Stomach (tissue), 4 donors: ENCODE measurements at regions not wholly inside any gene's neighbourhood (a gene's known extent, or its start where the extent isn't known, plus 50 kb on each side); places are given as distances from the start of the nearest gene placed in this dataset.

Source experiments
- POLR2A ChIP-seq, 4 donors: fragments of 450-650 bp; IDR thresholded peaks; one replicate each; pipeline ENCODE4 v1.6.1; 2016; ENCODE audit warnings: antibody characterized with exemption in 4 of 4, control low read depth in 2 of 4, mild to moderate bottlenecking in 1 of 4, moderate library complexity in 1 of 4
- POLR2AphosphoS5 ChIP-seq, 3 donors: sonication (generic); formaldehyde crosslinking; IDR thresholded peaks; one replicate each; pipeline ENCODE4 v1.6.1; 2016; ENCODE audit warnings: antibody characterized with exemption in 3 of 3
- TF ChIP-seq, protein P1 (sequence below), 7 experiments: fragments of 450-650 bp in 4 of 7; fragments of 200-600 bp in 3 of 7; sonication (generic) in 3 of 7; IDR thresholded peaks; one replicate each; pipeline ENCODE4 v1.5.1; 2016 to 2019; ENCODE audit warnings: antibody characterized with exemption in 7 of 7, control low read depth in 2 of 7, mild to moderate bottlenecking in 1 of 7

DNA sequence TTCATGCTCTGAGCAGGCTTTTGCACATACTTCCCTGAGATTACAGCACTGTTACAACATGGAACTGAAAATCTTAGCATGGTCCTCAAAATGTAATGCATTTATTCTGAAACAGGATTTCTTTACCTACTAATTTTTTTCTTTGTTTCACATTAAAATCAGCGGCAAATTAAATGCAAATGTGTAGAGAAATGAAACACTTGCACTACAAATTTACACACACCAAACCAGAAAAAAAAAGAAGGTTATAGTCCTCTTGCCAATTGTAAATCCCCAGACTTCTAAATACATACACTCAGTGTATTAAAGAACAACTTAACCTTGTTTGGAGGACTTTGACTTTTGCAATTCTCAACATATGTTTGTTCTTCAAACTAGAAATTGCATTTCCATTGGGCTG lies 210.9 kb upstream of the TBX18 start:
- TF ChIP-seq, protein P1, sequence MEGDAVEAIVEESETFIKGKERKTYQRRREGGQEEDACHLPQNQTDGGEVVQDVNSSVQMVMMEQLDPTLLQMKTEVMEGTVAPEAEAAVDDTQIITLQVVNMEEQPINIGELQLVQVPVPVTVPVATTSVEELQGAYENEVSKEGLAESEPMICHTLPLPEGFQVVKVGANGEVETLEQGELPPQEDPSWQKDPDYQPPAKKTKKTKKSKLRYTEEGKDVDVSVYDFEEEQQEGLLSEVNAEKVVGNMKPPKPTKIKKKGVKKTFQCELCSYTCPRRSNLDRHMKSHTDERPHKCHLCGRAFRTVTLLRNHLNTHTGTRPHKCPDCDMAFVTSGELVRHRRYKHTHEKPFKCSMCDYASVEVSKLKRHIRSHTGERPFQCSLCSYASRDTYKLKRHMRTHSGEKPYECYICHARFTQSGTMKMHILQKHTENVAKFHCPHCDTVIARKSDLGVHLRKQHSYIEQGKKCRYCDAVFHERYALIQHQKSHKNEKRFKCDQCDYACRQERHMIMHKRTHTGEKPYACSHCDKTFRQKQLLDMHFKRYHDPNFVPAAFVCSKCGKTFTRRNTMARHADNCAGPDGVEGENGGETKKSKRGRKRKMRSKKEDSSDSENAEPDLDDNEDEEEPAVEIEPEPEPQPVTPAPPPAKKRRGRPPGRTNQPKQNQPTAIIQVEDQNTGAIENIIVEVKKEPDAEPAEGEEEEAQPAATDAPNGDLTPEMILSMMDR (IDR thresholded peaks at IDR 0.05): no peak
- TF ChIP-seq POLR2AphosphoS5 (IDR thresholded peaks at IDR 0.05): no peak
- no peak for TF ChIP-seq POLR2A (IDR thresholded peaks at IDR 0.05)
